Panc1 (cell line): ENCODE measurements at regions not wholly inside any gene's neighbourhood (a gene's known extent, or its start where the extent isn't known, plus 50 kb on each side); places are given as distances from the start of the nearest gene placed in this dataset.

Source experiments
- ATAC-seq: fragments of 200-7000 bp; cut with Tn5 transposase; 2 replicates; pipeline ENCODE4 v1.9.1; 2020; ENCODE audit warnings: mild to moderate bottlenecking, moderate library complexity
- BruUV-seq: library from RNA; stranded (reverse); fragments of 400-500 nt; replicated peaks from 2 replicates; lab custom pipeline; 2021; lab: Mats Ljungman, UMichigan
- CTCF ChIA-PET: fragments of 300-600 bp; sonication (Branson Sonifier 250); formaldehyde crosslinking; loops from one replicate; lab custom pipeline; 2022; ENCODE audit warnings: antibody characterized with exemption; lab: Charles Lee
- POLR2A ChIA-PET: fragments of 300-600 bp; sonication (Branson Sonifier 250); formaldehyde crosslinking; loops from one replicate; lab custom pipeline; 2022; ENCODE audit warnings: antibody characterized with exemption; lab: Charles Lee
- DNase-seq: peaks from one replicate; pipeline ENCODE4 v3.0.0-alpha.2; 2010; ENCODE audit warnings: low read depth, low spot score
- H3K27ac ChIP-seq: 2 replicates; pipeline ENCODE4 v1.5.1; 2011; ENCODE audit warnings: mild to moderate bottlenecking, low read length, inconsistent platforms
- H3K27me3 ChIP-seq: fragments of 200-500 bp; sonication (Bioruptor generic); 2 replicates; pipeline ENCODE4 v1.6.0; 2014; ENCODE audit warnings: low read length, inconsistent platforms; ENCODE audit not compliant: control insufficient read depth, insufficient read depth
- H3K36me3 ChIP-seq: fragments of 200-500 bp; sonication (Bioruptor generic); 2 replicates; pipeline ENCODE4 v1.5.1; 2014; ENCODE audit warnings: inconsistent platforms, mild to moderate bottlenecking, low read length, moderate library complexity; ENCODE audit not compliant: control insufficient read depth, insufficient read depth
- H3K4me1 ChIP-seq: 2 replicates; pipeline ENCODE4 v1.5.1; 2011; ENCODE audit warnings: inconsistent platforms, mild to moderate bottlenecking, low read length, moderate library complexity; ENCODE audit not compliant: control insufficient read depth, insufficient read depth
- H3K4me3 ChIP-seq, 2 experiments: 2 replicates each; pipeline ENCODE4 v1.5.1; 2011 to 2012; ENCODE audit warnings: low read depth in 2 of 2, low read length in 2 of 2, mild to moderate bottlenecking in 2 of 2, inconsistent platforms in 1 of 2, moderate library complexity in 1 of 2
- H3K9me3 ChIP-seq: fragments of 200-500 bp; sonication (Bioruptor generic); 2 replicates; pipeline ENCODE4 v1.5.1; 2014; ENCODE audit warnings: low read depth, mild to moderate bottlenecking, inconsistent platforms, low read length, moderate library complexity; ENCODE audit not compliant: control insufficient read depth, insufficient read depth
- POLR2AphosphoS5 ChIP-seq: IDR thresholded peaks from 2 replicates; pipeline ENCODE4 v1.6.1; 2012; ENCODE audit warnings: mild to moderate bottlenecking, low read depth, low read length, moderate library complexity
- REST ChIP-seq, 2 experiments: IDR thresholded peaks; 2 replicates each; pipeline ENCODE4 v1.6.1; 2011 to 2012; ENCODE audit warnings: low read depth in 2 of 2, control low read depth in 1 of 2, low read length in 1 of 2, mild to moderate bottlenecking in 1 of 2, moderate library complexity in 1 of 2; ENCODE audit not compliant: insufficient read depth in 1 of 2
- SIN3A ChIP-seq: IDR thresholded peaks from 2 replicates; pipeline ENCODE4 v1.6.1; 2012; ENCODE audit warnings: low read depth, mild to moderate bottlenecking, low read length, moderate library complexity, borderline replicate concordance; ENCODE audit not compliant: insufficient read depth
- TCF7L2 ChIP-seq: IDR thresholded peaks from 2 replicates; pipeline ENCODE4 v1.6.1; 2011; ENCODE audit warnings: mild to moderate bottlenecking, low read depth, low read length, inconsistent platforms
- in situ Hi-C: cut with HindIII; loops from 2 replicates; pipeline ENCODE4 v1.10.0; 2016; ENCODE audit warnings: low sequenced_read_pairs, low pct_unique_long_range_greater_than_20kb
- intact Hi-C: fragments of 100-400 bp; cut with micrococcal nuclease; formaldehyde crosslinking; loops from one replicate; pipeline ENCODE4 v1.10.0; 2022; ENCODE audit not compliant: unreplicated experiment
- TF ChIP-seq, protein P1 (sequence below): fragments of 450-650 bp; IDR thresholded peaks from 2 replicates; pipeline ENCODE4 v1.5.1; 2017; ENCODE audit warnings: mild to moderate bottlenecking

DNA sequence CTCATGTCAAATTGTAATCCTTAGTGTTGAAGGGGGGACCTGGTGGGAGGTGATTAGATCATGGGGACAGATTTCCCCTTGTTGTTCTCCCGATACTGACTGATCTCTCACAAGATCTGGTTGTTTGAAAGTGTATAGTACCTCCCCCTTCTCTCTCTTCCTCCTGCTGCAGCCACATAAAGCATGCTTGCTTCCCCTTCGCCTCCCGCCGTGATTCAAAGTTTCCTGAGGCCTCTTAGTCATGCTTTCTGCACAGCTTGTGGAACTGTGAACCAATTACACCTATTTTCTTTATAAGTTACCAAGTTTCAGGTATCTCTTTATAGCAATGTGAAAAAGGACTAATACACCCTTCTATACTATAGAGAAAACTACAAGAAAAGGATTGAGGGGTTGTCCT, 1170.5 kb upstream of the AGA start:
- DNase-seq, result no peak
- CTCF ChIA-PET, result no interaction called here
- Histone ChIP-seq H3K9me3 (no peaks in the 10 kb centered on the region), H3K27ac (no peak overlapping the region), H3K36me3 (no peaks in the 10 kb centered on the region), H3K27me3 (no peaks in the 10 kb centered on the region), H3K4me1 (no peaks in the 10 kb centered on the region), H3K4me3 (no peak overlapping the region)
- intact Hi-C loops, result no loop called here
- ATAC-seq, result no peak
- no TSS peak for BruUV-seq
- POLR2A ChIA-PET, result no interaction called here
- in situ Hi-C loops, result no loop called here
- TF ChIP-seq, protein P1, sequence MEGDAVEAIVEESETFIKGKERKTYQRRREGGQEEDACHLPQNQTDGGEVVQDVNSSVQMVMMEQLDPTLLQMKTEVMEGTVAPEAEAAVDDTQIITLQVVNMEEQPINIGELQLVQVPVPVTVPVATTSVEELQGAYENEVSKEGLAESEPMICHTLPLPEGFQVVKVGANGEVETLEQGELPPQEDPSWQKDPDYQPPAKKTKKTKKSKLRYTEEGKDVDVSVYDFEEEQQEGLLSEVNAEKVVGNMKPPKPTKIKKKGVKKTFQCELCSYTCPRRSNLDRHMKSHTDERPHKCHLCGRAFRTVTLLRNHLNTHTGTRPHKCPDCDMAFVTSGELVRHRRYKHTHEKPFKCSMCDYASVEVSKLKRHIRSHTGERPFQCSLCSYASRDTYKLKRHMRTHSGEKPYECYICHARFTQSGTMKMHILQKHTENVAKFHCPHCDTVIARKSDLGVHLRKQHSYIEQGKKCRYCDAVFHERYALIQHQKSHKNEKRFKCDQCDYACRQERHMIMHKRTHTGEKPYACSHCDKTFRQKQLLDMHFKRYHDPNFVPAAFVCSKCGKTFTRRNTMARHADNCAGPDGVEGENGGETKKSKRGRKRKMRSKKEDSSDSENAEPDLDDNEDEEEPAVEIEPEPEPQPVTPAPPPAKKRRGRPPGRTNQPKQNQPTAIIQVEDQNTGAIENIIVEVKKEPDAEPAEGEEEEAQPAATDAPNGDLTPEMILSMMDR, result no peak
- TF ChIP-seq TCF7L2, result no peak
- TF ChIP-seq POLR2AphosphoS5, result no peak
- no peak for TF ChIP-seq REST (IDR thresholded peaks at IDR 0.05; ENCODE audit: insufficient read depth in 1 of 2, low read depth in 2 of 2, low read length in 1 of 2)
- TF ChIP-seq SIN3A, result no peak

GRCh38 chr4:178632415-178632814, 1190.2 kb upstream of the AGA start:
- CTCF ChIA-PET, result no interaction called here
- H3K27ac ChIP-seq, result no peak overlapping the region
- BruUV-seq, result no TSS peak

More at GRCh38 chr4:178632415-178632814, 1190.2 kb upstream of the AGA start:
- Histone ChIP-seq H3K9me3 (no peaks in the 10 kb centered on the region), H3K27me3 (no peaks in the 10 kb centered on the region), H3K36me3 (no peaks in the 10 kb centered on the region), H3K4me3 (no peak overlapping the region), H3K4me1 (no peaks in the 10 kb centered on the region)
- in situ Hi-C loops, result no loop called here
- POLR2A ChIA-PET, result no interaction called here
- no peak for TF ChIP-seq SIN3A
- TF ChIP-seq POLR2AphosphoS5, result no peak
- TF ChIP-seq, protein P1, result no peak
- no peak for TF ChIP-seq TCF7L2
- no peak for TF ChIP-seq REST (IDR thresholded peaks at IDR 0.05; ENCODE audit: insufficient read depth in 1 of 2, low read depth in 2 of 2, low read length in 1 of 2)
- ATAC-seq (no peak), DNase-seq (no peak)
- intact Hi-C loops, result no loop called here
